Liver (tissue), 8 donors: ENCODE measurements at regions not wholly inside any gene's neighbourhood (a gene's known extent, or its start where the extent isn't known, plus 50 kb on each side); places are given as distances from the start of the nearest gene placed in this dataset.

Experiments used
- DNase-seq: peaks from one replicate; pipeline ENCODE4 v3.0.0-alpha.2; 2017; ENCODE audit warnings: low spot score
- H3K27ac ChIP-seq, 2 donors: one replicate each; pipeline ENCODE4 v1.7.0; 2013; ENCODE audit warnings: inconsistent platforms in 2 of 2, low read length in 2 of 2, control low read depth in 1 of 2, low read depth in 1 of 2, mild to moderate bottlenecking in 1 of 2
- H3K27me3 ChIP-seq, 4 donors: one replicate each; pipeline versions ENCODE4 v1.6.1 to v1.7.0; 2013; ENCODE audit warnings: low read length in 3 of 4, inconsistent platforms in 1 of 4, mild to moderate bottlenecking in 1 of 4, moderate library complexity in 1 of 4; ENCODE audit not compliant: control insufficient read depth in 4 of 4, insufficient read depth in 4 of 4
- H3K36me3 ChIP-seq, 4 donors: one replicate each; pipeline versions ENCODE4 v1.6.1 to v1.7.0; 2013; ENCODE audit warnings: low read length in 3 of 4, mild to moderate bottlenecking in 3 of 4, low read depth in 1 of 4, moderate library complexity in 1 of 4; ENCODE audit not compliant: control insufficient read depth in 4 of 4, insufficient read depth in 3 of 4
- H3K4me1 ChIP-seq, 4 donors: one replicate each; pipeline versions ENCODE4 v1.6.1 to v1.7.0; 2013; ENCODE audit warnings: low read length in 3 of 4, mild to moderate bottlenecking in 3 of 4, moderate library complexity in 1 of 4; ENCODE audit not compliant: control insufficient read depth in 4 of 4, insufficient read depth in 4 of 4
- H3K4me3 ChIP-seq, 3 donors: one replicate each; pipeline versions ENCODE4 v1.6.1 to v1.7.0; 2013; ENCODE audit warnings: low read length in 3 of 3, control low read depth in 1 of 3, low read depth in 1 of 3, mild to moderate bottlenecking in 1 of 3
- H3K9ac ChIP-seq, 2 donors: one replicate each; pipeline ENCODE4 v1.7.0; 2013; ENCODE audit warnings: low read length in 2 of 2, mild to moderate bottlenecking in 2 of 2, moderate library complexity in 2 of 2, control low read depth in 1 of 2, low read depth in 1 of 2
- H3K9me3 ChIP-seq, 4 donors: one replicate each; pipeline versions ENCODE4 v1.6.1 to v1.7.0; 2013; ENCODE audit warnings: low read length in 3 of 4; ENCODE audit not compliant: control insufficient read depth in 4 of 4
- ATF3 ChIP-seq: IDR thresholded peaks from 2 replicates; pipeline ENCODE4 v1.6.1; 2016; ENCODE audit warnings: antibody characterized with exemption
- CTCF ChIP-seq: fragments of 150-350 bp; IDR thresholded peaks from 2 replicates; pipeline ENCODE4 v1.5.1; 2017; ENCODE audit warnings: improper control_type of control experiment, low read depth, low read length; ENCODE audit not compliant: missing input control
- EGR1 ChIP-seq, 2 donors: IDR thresholded peaks; 2 replicates each; pipeline ENCODE4 v1.6.1; 2016 to 2018; ENCODE audit warnings: antibody characterized with exemption in 2 of 2, low read depth in 2 of 2
- FOXA1 ChIP-seq: IDR thresholded peaks from 2 replicates; pipeline ENCODE4 v1.6.1; 2016; ENCODE audit warnings: antibody characterized with exemption
- FOXA2 ChIP-seq: IDR thresholded peaks from 2 replicates; pipeline ENCODE4 v1.6.1; 2016; ENCODE audit warnings: antibody characterized with exemption
- HNF4A ChIP-seq, 2 donors: conservative IDR thresholded peaks; 2 replicates each; pipeline ENCODE4 v1.6.1; 2016; ENCODE audit warnings: antibody characterized with exemption in 2 of 2, mild to moderate bottlenecking in 2 of 2
- HNF4G ChIP-seq: IDR thresholded peaks from 2 replicates; pipeline ENCODE4 v1.6.1; 2016; ENCODE audit warnings: antibody characterized with exemption
- JUND ChIP-seq, 2 donors: IDR thresholded peaks; 2 replicates each; pipeline ENCODE4 v1.6.1; 2016; ENCODE audit warnings: antibody characterized with exemption in 2 of 2
- MAX ChIP-seq: IDR thresholded peaks from 2 replicates; pipeline ENCODE4 v1.6.1; 2016; ENCODE audit warnings: antibody characterized with exemption
- NR2F2 ChIP-seq: IDR thresholded peaks from 2 replicates; pipeline ENCODE4 v1.6.1; 2016; ENCODE audit warnings: antibody characterized with exemption
- RAD21 ChIP-seq, 2 donors: IDR thresholded peaks; 2 replicates each; pipeline ENCODE4 v1.6.1; 2016; ENCODE audit warnings: antibody characterized with exemption in 2 of 2, mild to moderate bottlenecking in 2 of 2
- REST ChIP-seq: IDR thresholded peaks from 2 replicates; pipeline ENCODE4 v1.6.1; 2016; ENCODE audit warnings: antibody characterized with exemption, mild to moderate bottlenecking
- SP1 ChIP-seq: IDR thresholded peaks from 2 replicates; pipeline ENCODE4 v1.6.1; 2018; ENCODE audit warnings: antibody characterized with exemption, mild to moderate bottlenecking
- TAF1 ChIP-seq: conservative IDR thresholded peaks from 2 replicates; pipeline ENCODE4 v1.6.1; 2016; ENCODE audit warnings: antibody characterized with exemption, mild to moderate bottlenecking
- YY1 ChIP-seq: IDR thresholded peaks from 2 replicates; pipeline ENCODE4 v1.6.1; 2016; ENCODE audit warnings: antibody characterized with exemption, mild to moderate bottlenecking
- ZBTB33 ChIP-seq: IDR thresholded peaks from 2 replicates; pipeline ENCODE4 v1.6.1; 2016; ENCODE audit warnings: antibody characterized with exemption
- WGBS: extraction: QIAGEN DNeasy Blood & Tissue Kit; methylation state at CpG from one replicate; pipeline ENCODE4 v1.1.7; 2013; 5-methylcytosine and 5-hydroxymethylcytosine counted together
- donor health status: healthy.
- donor health status: healthy.
- donor health status: healthy.
- donor health status: healthy.
- donor health status: healthy.

GRCh38 chr11:46200537-46201281 is 76.8 kb upstream of the CREB3L1 start:
- H3K9me3 ChIP-seq, result no peaks in the 10 kb centered on the region
- WGBS, result 94% methylated on average over 10 of the region's 10 CpGs
- peaks cover 0 to 12% (median 1%) of the 10 kb centered on the region in 4 donors for H3K27me3 ChIP-seq
- no peak for DNase-seq
- no peak overlapping the region for H3K9ac ChIP-seq
- no peaks in the 10 kb centered on the region for H3K36me3 ChIP-seq
- H3K4me1 ChIP-seq, result no peaks in the 10 kb centered on the region
- no peak for TF ChIP-seq FOXA1
- TF ChIP-seq MAX, result no peak
- TF ChIP-seq HNF4A (conservative IDR thresholded peaks at IDR 0.05), result no peak
- no peak for TF ChIP-seq NR2F2
- no peak for TF ChIP-seq EGR1 (IDR thresholded peaks at IDR 0.05; ENCODE audit: low read depth in 2 of 2)
- no peak for TF ChIP-seq CTCF
- no peak for TF ChIP-seq REST
- no peak for TF ChIP-seq SP1
- no peak for TF ChIP-seq TAF1
- TF ChIP-seq FOXA2, result no peak
- no peak for TF ChIP-seq HNF4G
- TF ChIP-seq YY1, result no peak
- TF ChIP-seq ZBTB33, result no peak
- TF ChIP-seq ATF3, result no peak
- TF ChIP-seq RAD21 (IDR thresholded peaks at IDR 0.05), result no peak
- no peak for TF ChIP-seq JUND (IDR thresholded peaks at IDR 0.05)
- H3K27ac ChIP-seq, result no peak overlapping the region
- H3K4me3 ChIP-seq, result no peak overlapping the region
